Vagina (tissue), 2 donors: ENCODE measurements at regions not wholly inside any gene's neighbourhood (a gene's known extent, or its start where the extent isn't known, plus 50 kb on each side); places are given as distances from the start of the nearest gene placed in this dataset.

ENCODE experiments used
- DNase-seq, 2 donors: peaks; one replicate each; pipeline ENCODE4 v3.0.0-alpha.2; 2017; ENCODE audit errors: extremely low spot score in 2 of 2
- H3K27ac ChIP-seq: fragments of 200-600 bp; sonication (generic); one replicate; pipeline ENCODE4 v1.5.1; 2019
- H3K27me3 ChIP-seq: fragments of 200-600 bp; sonication (generic); one replicate; pipeline ENCODE4 v1.5.1; 2019
- H3K36me3 ChIP-seq, 2 donors: fragments of 200-600 bp; sonication (generic); one replicate each; pipeline ENCODE4 v1.5.1; 2017 to 2019
- H3K4me1 ChIP-seq: fragments of 200-600 bp; sonication (generic); one replicate; pipeline ENCODE4 v1.5.1; 2019
- H3K4me3 ChIP-seq, 2 donors: fragments of 200-600 bp; sonication (generic); 1 replicate in 1 of 2; 2 replicates in 1 of 2; pipeline ENCODE4 v1.5.1; 2016 to 2019
- H3K9me3 ChIP-seq: fragments of 200-600 bp; sonication (generic); one replicate; pipeline ENCODE4 v1.5.1; 2019
- POLR2A ChIP-seq, 2 donors: fragments of 450-650 bp; IDR thresholded peaks; one replicate each; pipeline ENCODE4 v1.6.1; 2017; ENCODE audit warnings: antibody characterized with exemption in 2 of 2, mild to moderate bottlenecking in 2 of 2, moderate library complexity in 2 of 2
- POLR2AphosphoS5 ChIP-seq, 2 donors: sonication (generic); formaldehyde crosslinking; IDR thresholded peaks; one replicate each; pipeline ENCODE4 v1.9.0; 2017; ENCODE audit warnings: antibody characterized with exemption in 2 of 2, mild to moderate bottlenecking in 2 of 2, low read depth in 1 of 2; ENCODE audit not compliant: insufficient read depth in 1 of 2
- intact Hi-C: fragments of 100-400 bp; cut with DNase I; formaldehyde crosslinking; loops from one replicate; pipeline ENCODE4 v1.15.1; 2023
- TF ChIP-seq, protein P1 (sequence below), 3 experiments: fragments of 450-650 bp in 2 of 3; fragments of 200-600 bp in 1 of 3; sonication (generic) in 1 of 3; IDR thresholded peaks; one replicate each; pipeline ENCODE4 v1.5.1; 2017 to 2019; ENCODE audit warnings: antibody characterized with exemption in 3 of 3, mild to moderate bottlenecking in 2 of 3, moderate library complexity in 2 of 3

DNA sequence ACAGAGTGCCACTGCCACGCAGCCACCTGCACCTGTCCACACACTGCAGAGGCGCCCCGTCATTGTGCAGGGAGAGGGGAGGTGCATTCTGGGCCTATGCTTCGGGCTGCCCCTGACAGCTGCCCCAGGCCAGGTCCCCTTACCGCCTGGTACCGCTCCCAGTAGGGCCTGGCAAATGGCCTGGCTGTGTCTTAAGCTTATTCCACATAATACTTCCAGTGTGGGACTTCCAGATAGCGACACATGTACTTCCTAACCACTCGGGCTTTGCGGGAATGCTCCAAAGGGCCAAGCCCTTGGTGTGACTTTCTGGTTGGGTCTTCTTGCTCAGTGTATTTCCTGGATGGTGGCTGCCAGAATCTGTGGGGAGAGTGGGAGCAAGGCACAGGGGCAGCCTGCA is 254.3 kb upstream of the CHRNA7 start:
- Histone ChIP-seq H3K4me1 (no peaks in the 10 kb centered on the region), H3K9me3 (no peaks in the 10 kb centered on the region), H3K27me3 (no peaks in the 10 kb centered on the region), H3K36me3 (no peaks in the 10 kb centered on the region), H3K27ac (no peak overlapping the region), H3K4me3 (no peak overlapping the region)
- TF ChIP-seq POLR2AphosphoS5 (IDR thresholded peaks at IDR 0.05; ENCODE audit: insufficient read depth in 1 of 2, low read depth in 1 of 2) (no peak), POLR2A (IDR thresholded peaks at IDR 0.05) (no peak)
- TF ChIP-seq, protein P1, sequence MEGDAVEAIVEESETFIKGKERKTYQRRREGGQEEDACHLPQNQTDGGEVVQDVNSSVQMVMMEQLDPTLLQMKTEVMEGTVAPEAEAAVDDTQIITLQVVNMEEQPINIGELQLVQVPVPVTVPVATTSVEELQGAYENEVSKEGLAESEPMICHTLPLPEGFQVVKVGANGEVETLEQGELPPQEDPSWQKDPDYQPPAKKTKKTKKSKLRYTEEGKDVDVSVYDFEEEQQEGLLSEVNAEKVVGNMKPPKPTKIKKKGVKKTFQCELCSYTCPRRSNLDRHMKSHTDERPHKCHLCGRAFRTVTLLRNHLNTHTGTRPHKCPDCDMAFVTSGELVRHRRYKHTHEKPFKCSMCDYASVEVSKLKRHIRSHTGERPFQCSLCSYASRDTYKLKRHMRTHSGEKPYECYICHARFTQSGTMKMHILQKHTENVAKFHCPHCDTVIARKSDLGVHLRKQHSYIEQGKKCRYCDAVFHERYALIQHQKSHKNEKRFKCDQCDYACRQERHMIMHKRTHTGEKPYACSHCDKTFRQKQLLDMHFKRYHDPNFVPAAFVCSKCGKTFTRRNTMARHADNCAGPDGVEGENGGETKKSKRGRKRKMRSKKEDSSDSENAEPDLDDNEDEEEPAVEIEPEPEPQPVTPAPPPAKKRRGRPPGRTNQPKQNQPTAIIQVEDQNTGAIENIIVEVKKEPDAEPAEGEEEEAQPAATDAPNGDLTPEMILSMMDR (IDR thresholded peaks at IDR 0.05), result no peak
- intact Hi-C loops, result no loop called here
- DNase-seq, result no peak

DNA sequence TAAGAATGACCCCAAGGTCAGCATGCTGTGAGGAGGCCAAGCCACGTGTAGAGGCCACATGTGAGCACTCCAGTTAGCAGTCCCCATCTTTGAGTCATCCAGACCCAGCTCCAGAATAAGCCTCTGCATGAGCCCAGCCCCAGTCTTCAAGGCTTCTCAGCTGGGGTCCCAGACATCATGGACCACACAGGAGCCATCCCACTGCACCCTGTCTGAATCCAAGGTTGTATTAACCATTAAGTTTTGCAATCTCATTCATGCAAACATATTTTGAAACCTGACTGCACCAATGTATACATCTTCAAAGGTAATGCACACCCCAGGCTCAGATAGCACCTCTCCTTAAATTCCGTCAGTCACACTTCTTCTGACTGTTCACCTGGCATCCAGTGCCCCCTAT is 249.1 kb upstream of the CHRNA7 start:
- H3K27ac ChIP-seq, result no peak overlapping the region
- intact Hi-C loops, result no loop called here
- no peaks in the 10 kb centered on the region for H3K36me3 ChIP-seq
- no peaks in the 10 kb centered on the region for H3K4me1 ChIP-seq
- no peaks in the 10 kb centered on the region for H3K9me3 ChIP-seq
- TF ChIP-seq POLR2A (IDR thresholded peaks at IDR 0.05) (no peak), POLR2AphosphoS5 (IDR thresholded peaks at IDR 0.05; ENCODE audit: insufficient read depth in 1 of 2, low read depth in 1 of 2) (no peak)
- TF ChIP-seq, protein P1 (IDR thresholded peaks at IDR 0.05), result no peak
- DNase-seq, result no peak
- no peak overlapping the region for H3K4me3 ChIP-seq
- no peaks in the 10 kb centered on the region for H3K27me3 ChIP-seq

DNA sequence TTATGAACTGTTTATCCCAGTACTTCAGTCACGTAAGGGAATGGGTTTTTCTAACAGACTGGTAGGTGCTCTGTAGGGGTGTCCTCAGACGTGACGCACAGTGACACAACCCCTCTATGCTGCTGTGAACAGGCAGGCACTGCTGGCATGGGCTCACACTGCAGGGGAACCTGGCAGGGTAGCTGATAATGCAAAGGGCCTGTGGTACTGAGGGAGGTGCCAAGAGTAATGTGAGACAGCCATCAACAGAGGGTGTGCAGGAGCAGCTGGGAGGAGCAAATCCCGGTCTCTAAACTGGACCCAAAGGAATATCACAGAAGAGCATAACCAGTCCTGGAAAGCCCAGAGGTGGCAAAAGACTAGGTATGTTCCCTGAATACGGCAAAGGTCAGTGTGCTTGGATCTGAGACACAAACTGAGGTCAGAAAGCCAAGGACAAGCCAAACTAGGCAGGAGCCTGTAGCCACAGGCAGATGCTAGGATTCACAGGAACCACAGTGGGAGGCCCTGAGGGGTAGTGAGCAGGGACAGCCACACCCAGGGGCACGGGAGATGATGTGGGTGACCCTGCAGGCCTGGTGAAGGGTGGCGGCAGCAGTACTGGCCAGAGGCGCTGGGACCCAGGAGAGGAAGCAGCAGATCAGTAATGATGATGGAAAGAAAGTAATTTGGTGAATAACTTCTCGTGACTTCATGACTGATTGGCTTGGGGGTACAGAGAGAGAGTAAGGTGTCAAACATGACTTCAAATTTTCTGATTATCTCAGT is 248.1 kb upstream of the CHRNA7 start:
- Histone ChIP-seq H3K4me3 (no peak overlapping the region), H3K27ac (no peak overlapping the region), H3K36me3 (no peaks in the 10 kb centered on the region), H3K9me3 (no peaks in the 10 kb centered on the region), H3K27me3 (no peaks in the 10 kb centered on the region), H3K4me1 (no peaks in the 10 kb centered on the region)
- intact Hi-C loops, result no loop called here
- TF ChIP-seq, protein P1 (IDR thresholded peaks at IDR 0.05), result no peak
- no peak for TF ChIP-seq POLR2AphosphoS5 (IDR thresholded peaks at IDR 0.05; ENCODE audit: insufficient read depth in 1 of 2, low read depth in 1 of 2)
- TF ChIP-seq POLR2A (IDR thresholded peaks at IDR 0.05), result no peak
- DNase-seq, result no peak

DNA sequence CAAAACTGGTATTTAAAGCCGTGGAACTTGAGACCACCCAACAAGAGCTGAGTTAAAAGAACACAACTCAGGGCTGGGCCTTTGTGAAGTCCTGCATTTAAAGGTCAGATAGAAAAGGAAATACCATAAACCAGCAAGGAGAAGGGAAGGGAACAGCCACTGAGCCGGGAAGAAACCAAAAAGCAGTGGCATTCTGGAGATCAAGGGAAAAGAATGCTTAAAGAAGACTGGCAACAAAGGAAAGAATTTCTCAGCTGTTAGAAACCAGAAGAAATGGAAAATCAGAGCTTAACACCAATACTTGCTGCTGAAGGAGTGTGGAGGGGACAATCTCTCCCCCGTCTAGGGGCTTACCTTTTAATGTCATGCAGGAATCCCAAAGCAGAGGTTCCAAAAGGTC is 247.4 kb upstream of the CHRNA7 start:
- Histone ChIP-seq H3K9me3 (no peaks in the 10 kb centered on the region), H3K36me3 (no peaks in the 10 kb centered on the region), H3K27me3 (no peaks in the 10 kb centered on the region), H3K4me3 (no peak overlapping the region), H3K4me1 (no peaks in the 10 kb centered on the region), H3K27ac (no peak overlapping the region)
- DNase-seq, result no peak
- TF ChIP-seq POLR2A (IDR thresholded peaks at IDR 0.05), result no peak
- no peak for TF ChIP-seq POLR2AphosphoS5 (IDR thresholded peaks at IDR 0.05; ENCODE audit: insufficient read depth in 1 of 2, low read depth in 1 of 2)
- TF ChIP-seq, protein P1 (IDR thresholded peaks at IDR 0.05), result no peak
- intact Hi-C loops, result no loop called here

DNA sequence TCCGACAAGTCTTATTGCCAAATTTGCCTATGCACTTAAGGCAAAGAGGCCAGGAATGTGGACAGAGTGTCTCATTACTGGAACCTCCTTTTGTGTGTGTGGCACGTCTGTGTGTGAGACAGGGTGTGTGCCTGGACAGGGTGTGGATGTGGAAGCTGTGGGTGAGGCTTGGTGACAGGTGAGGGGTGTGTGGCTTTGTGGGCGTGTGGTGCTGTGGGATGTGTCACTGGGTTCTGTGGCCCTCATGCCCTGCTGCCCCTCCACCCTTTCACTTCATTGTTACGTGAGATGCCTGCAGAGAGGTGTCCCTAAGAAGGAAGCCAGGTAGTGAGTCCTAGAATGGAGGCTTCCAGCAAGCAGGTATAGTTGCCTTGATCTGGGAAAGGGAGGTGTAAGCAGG is 244.0 kb upstream of the CHRNA7 start:
- no peak for DNase-seq
- H3K27me3 ChIP-seq, result no peaks in the 10 kb centered on the region
- H3K36me3 ChIP-seq, result no peaks in the 10 kb centered on the region
- TF ChIP-seq POLR2A (IDR thresholded peaks at IDR 0.05), result no peak
- TF ChIP-seq POLR2AphosphoS5 (IDR thresholded peaks at IDR 0.05; ENCODE audit: insufficient read depth in 1 of 2, low read depth in 1 of 2), result no peak
- TF ChIP-seq, protein P1 (IDR thresholded peaks at IDR 0.05), result no peak
- H3K4me3 ChIP-seq, result no peak overlapping the region
- no peaks in the 10 kb centered on the region for H3K9me3 ChIP-seq
- intact Hi-C loops, result no loop called here
- H3K27ac ChIP-seq, result no peak overlapping the region
- no peaks in the 10 kb centered on the region for H3K4me1 ChIP-seq
